ENCODE measurements at regions not wholly inside any gene's neighbourhood (a gene's known extent, or its start where the extent isn't known, plus 50 kb on each side); places are given as distances from the start of the nearest gene placed in this dataset.

DNA sequence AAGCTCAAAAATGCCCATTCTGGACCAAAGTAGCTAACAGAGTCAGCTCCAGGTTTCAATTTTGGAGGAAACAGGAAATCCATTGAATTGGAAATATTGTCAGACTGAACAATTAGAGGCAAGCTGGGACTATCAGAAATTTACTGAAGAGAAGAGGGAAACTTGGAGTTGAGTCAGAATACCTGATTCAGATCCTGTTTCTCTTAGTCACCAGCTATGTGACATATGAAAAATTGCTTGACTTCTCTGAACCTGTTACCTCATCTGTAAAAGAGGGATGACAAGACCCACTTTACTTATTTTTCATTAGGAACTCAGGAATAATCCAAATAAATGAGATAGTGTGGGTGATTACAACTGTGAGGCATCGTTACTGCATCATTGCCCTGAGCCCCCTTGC is 148.9 kb upstream of the CADM1 start:
- ChIA-PET POLR2A (no interaction called here), CTCF (no interaction called here)
- no peak for TF ChIP-seq CTCF (IDR thresholded peaks at IDR 0.05; ENCODE audit: control extremely low read depth, extremely low read depth, low read depth, missing control alignments)
- no peak for DNase-seq (ENCODE audit: extremely low spot score)

- POLR2A ChIA-PET = no interaction called here
Observed at GRCh38 chr11:115652496-115652895, 148.3 kb upstream of the CADM1 start.

GRCh38 chr11:115652094-115652493 is 147.9 kb upstream of the CADM1 start:
- no peak for TF ChIP-seq CTCF (IDR thresholded peaks at IDR 0.05; ENCODE audit: control extremely low read depth, extremely low read depth, low read depth, missing control alignments)
- DNase-seq (ENCODE audit: extremely low spot score) = no peak
- CTCF ChIA-PET = no interaction called here
- POLR2A ChIA-PET = no interaction called here

More at GRCh38 chr11:115652496-115652895, 148.3 kb upstream of the CADM1 start:
- CTCF ChIA-PET = no interaction called here
- no peak for TF ChIP-seq CTCF (IDR thresholded peaks at IDR 0.05; ENCODE audit: control extremely low read depth, extremely low read depth, low read depth, missing control alignments)
- no peak for DNase-seq (ENCODE audit: extremely low spot score)

DNA sequence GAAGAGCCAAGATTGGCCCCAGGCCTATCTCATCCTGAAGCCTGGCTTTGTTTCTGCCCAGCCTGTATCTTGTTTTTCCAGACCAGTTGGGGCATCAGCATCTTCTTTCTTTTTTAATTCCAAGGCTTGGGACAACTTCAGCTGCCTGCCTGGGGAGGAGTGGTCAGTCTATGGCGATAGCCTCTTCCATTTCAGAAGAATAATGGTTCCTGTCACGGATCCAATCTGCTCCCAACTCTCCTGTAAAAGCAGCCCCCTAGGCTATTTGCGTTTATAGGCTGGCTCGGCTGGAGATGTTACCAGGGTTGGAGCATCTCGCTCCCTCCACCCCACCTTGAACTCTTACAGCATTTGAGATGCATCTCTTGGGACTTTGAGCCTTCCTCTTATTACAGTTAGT is 145.2 kb upstream of the CADM1 start:
- TF ChIP-seq CTCF (IDR thresholded peaks at IDR 0.05; ENCODE audit: control extremely low read depth, extremely low read depth, low read depth, missing control alignments) = no peak
- DNase-seq (ENCODE audit: extremely low spot score) = no peak
- ChIA-PET CTCF (no interaction called here), POLR2A (no interaction called here)

DNA sequence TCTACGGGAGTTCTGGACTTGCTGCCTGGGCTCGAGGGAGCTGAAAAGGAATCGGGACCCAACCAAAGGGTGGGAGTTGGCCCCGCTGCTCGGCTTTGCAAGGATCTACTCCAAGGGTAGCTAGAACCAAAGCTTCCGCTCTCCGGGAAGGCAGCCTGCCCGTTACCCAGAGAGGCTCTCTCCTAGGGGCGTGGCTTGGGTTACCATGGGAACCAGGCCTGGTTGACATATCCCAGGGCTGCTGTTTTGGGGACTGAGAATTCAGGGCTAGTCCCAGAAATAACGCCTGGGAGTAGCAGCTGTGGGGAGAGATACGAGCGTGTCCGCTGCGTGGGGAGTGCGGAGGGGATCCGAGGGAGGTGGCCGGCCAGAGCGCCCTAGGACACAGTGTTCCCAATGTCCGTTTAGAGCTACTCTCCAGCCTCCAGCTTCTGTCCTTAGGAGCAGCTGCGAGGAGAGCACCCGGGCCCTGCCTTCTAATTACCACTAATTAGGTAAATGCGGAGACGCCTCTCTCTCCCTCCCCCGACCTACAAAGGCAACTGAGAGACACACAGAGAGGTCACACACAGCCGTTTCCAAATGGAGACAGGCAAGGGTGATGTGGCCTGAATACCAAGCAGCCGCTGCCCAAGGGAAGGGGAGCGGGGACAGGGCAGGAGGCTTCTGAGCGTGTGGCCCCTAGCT is 141.6 kb upstream of the CADM1 start:
- CTCF ChIA-PET = interaction anchor here (0.9 kb wide), 1 partner anchor 11 kb away, joined by 3 read pairs; no protein-coding TSS in a partner anchor
- TF ChIP-seq CTCF (IDR thresholded peaks at IDR 0.05; ENCODE audit: control extremely low read depth, extremely low read depth, low read depth, missing control alignments) = no peak
- POLR2A ChIA-PET = no interaction called here
- no peak for DNase-seq (ENCODE audit: extremely low spot score)

DNA sequence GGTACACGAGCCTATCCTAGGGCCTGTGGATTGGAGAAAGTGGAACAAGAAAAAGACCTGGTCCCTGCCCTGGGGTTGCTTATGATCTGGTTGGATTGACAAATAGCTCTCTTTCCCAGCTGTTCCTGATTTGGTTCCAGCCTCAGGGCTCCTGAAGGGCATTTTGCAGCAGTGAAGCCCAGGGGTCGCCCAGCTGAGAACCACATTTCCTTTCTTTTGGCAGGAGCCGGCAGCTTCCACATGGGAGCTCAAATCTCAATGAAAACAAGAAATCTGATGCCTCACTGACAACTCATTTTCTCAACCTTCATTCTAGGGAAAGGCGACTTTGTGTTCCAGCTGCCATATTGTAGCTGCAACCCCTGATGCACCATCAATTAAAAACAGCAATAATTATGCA is 140.6 kb upstream of the CADM1 start:
- ChIA-PET POLR2A (no interaction called here), CTCF (no interaction called here)
- no peak for DNase-seq (ENCODE audit: extremely low spot score)

More for the DNA sequence above, 140.6 kb upstream of the CADM1 start:
- TF ChIP-seq CTCF (IDR thresholded peaks at IDR 0.05; ENCODE audit: control extremely low read depth, extremely low read depth, low read depth, missing control alignments) = no peak

All from GM10248 (cell line).